Adipocyte (in vitro differentiated cells): ENCODE measurements at regions not wholly inside any gene's neighbourhood (a gene's known extent, or its start where the extent isn't known, plus 50 kb on each side); places are given as distances from the start of the nearest gene placed in this dataset.

ENCODE experiments used
- DNase-seq: peaks from one replicate; pipeline ENCODE4 v3.0.0-alpha.2; 2015; ENCODE audit warnings: low read depth
- H3K27me3 ChIP-seq: replicated peaks from 2 replicates; pipeline ENCODE4 v1.7.0; 2013; ENCODE audit warnings: mild to moderate bottlenecking, low read length, moderate library complexity; ENCODE audit not compliant: control insufficient read depth, insufficient read depth
- H3K36me3 ChIP-seq: 2 replicates; pipeline ENCODE4 v1.7.0; 2013; ENCODE audit warnings: low read length, mild to moderate bottlenecking, moderate library complexity; ENCODE audit not compliant: control insufficient read depth, insufficient read depth, severe bottlenecking
- H3K4me1 ChIP-seq: 2 replicates; pipeline ENCODE4 v1.7.0; 2013; ENCODE audit warnings: mild to moderate bottlenecking, low read length, moderate library complexity; ENCODE audit not compliant: control insufficient read depth, insufficient read depth
- H3K4me3 ChIP-seq: 2 replicates; pipeline ENCODE4 v1.7.0; 2013; ENCODE audit warnings: mild to moderate bottlenecking, low read length, moderate library complexity
- H3K9ac ChIP-seq: 2 replicates; pipeline ENCODE4 v1.7.0; 2013; ENCODE audit warnings: mild to moderate bottlenecking, low read length, moderate library complexity
- H3K9me3 ChIP-seq: 2 replicates; pipeline ENCODE4 v1.7.0; 2013; ENCODE audit warnings: mild to moderate bottlenecking, low read length, moderate library complexity; ENCODE audit not compliant: control insufficient read depth

DNA sequence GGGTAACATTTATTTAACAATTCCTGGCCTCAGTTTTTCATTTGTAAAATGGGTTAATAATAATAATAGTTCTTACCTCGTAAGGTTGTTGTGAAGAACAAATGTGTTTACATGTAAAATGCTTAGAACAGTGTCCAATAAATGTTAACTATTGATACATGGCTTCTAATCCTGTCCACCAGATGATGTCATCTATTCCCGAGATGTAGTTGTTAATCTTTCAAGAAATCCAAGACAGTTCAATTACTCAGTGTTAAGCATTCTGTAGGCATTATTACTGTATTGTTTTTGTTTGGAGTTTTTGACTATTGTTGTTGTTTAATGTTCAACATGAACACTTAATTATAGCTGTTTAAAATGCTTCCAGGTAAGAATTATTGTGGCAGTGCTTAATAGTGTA, 131.0 kb upstream of the FNDC3A start:
- Histone ChIP-seq H3K4me3 (no peak overlapping the region), H3K27me3 (no peaks in the 10 kb centered on the region), H3K36me3 (no peaks in the 10 kb centered on the region), H3K4me1 (peaks cover 11% of the 10 kb centered on the region), H3K9ac (no peak overlapping the region), H3K9me3 (no peaks in the 10 kb centered on the region)
- no peak for DNase-seq

DNA sequence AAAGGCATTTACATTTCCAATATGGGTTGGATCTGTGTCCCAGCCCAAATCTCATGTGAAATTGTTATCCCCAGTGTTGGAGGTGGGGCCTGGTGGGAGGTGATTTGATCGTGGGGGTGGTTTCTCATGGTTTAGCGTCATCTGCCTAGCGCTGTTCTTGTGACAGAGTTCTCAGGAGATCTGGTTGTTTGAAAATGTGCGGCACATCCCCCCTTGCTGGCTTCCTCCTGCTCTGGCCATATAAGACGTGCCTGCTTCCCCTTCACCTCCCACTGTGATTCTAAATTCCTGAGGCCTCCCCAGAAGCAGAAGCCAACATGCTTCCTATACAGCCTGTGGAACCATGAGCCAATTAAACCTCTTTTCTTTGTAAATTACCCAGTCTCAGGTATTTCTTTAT, 126.2 kb upstream of the FNDC3A start:
- Histone ChIP-seq H3K9me3 (no peaks in the 10 kb centered on the region), H3K4me3 (no peak overlapping the region), H3K27me3 (no peaks in the 10 kb centered on the region), H3K9ac (no peak overlapping the region), H3K36me3 (no peaks in the 10 kb centered on the region), H3K4me1 (no peaks in the 10 kb centered on the region)
- DNase-seq: no peak

DNA sequence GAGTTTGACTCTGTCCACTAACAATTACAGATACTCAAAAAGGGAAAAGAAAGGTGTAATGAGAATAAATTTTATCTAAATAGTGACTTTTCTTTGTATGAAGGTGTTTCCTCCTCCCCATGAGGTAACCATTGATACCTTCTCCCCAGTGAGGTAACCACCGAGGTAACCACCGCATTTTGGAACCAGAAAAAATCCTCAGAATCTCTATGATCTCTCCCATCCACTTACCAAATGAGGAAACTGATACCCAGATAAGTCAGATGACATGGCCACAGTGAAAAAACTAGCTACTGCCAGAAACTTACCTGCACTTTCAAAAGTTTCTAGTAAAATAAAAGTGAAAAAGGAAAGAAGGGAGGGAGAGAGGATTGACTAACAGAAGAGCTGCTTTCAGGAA, 124.0 kb upstream of the FNDC3A start:
- Histone ChIP-seq H3K4me1 (no peaks in the 10 kb centered on the region), H3K27me3 (no peaks in the 10 kb centered on the region), H3K4me3 (no peak overlapping the region), H3K9me3 (no peaks in the 10 kb centered on the region), H3K36me3 (no peaks in the 10 kb centered on the region), H3K9ac (no peak overlapping the region)
- no peak for DNase-seq

DNA sequence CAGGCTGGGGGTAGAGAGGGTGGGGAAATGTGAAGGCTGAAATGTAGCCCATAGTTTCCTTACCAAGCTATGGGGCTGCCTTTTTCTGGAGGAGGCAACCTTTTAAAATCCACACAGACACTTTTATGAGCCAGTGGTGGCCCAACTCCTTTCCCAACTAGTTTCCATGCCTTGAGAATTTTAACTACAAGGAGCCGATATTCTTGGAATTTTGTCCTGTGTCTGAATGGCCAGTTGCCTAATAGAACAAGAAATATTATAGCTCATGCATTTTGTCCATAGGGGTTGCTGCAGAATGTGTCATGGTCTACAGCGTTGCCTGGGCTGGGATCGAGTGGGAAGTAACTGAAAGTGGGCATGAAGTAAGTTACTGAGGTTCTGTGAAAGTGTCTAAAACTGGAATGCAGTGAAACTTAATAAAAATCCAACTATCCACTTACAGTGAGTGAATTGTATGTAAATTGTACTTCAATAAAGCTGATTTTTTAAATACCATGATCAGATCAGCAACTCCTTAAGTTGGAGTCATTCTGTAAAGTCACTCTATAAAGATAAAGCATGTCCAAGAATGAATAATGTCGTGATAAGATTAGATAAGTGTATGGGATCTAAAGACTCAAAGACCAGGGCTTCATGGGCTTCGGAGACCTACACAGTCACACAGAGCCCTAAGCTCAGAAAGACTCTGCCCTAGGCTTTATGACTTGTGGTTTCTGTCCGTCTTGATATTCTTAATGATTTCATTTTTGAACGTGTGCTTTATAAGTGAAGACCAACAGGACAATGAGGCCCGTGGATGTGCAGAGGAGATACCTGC, 122.6 kb upstream of the FNDC3A start:
- Histone ChIP-seq H3K36me3 (no peaks in the 10 kb centered on the region), H3K9ac (no peak overlapping the region), H3K9me3 (no peaks in the 10 kb centered on the region), H3K27me3 (no peaks in the 10 kb centered on the region), H3K4me1 (no peaks in the 10 kb centered on the region), H3K4me3 (no peak overlapping the region)
- no peak for DNase-seq

DNA sequence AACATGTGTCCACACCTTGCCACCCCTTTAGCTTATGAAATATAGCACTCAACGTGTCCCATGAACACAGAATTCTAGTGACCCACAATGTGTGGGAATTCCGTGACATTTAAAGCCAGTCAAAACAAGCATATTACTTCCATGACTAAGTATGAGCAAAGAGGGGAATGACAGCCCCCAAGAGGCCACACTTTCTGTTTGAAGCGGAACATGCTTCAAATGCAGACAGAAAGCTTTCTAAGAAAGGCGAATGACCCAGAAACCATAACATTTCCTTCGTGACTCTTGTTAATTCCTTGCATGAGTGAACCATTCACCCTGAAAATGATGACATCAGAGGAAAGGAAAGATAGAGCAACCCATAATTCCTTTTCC, 122.0 kb upstream of the FNDC3A start:
- H3K36me3 ChIP-seq: no peaks in the 10 kb centered on the region
- H3K27me3 ChIP-seq: no peaks in the 10 kb centered on the region
- H3K4me3 ChIP-seq: no peak overlapping the region
- no peaks in the 10 kb centered on the region for H3K9me3 ChIP-seq
- H3K9ac ChIP-seq: no peak overlapping the region
- no peaks in the 10 kb centered on the region for H3K4me1 ChIP-seq
- peak; percentile 41 for DNase-seq

DNA sequence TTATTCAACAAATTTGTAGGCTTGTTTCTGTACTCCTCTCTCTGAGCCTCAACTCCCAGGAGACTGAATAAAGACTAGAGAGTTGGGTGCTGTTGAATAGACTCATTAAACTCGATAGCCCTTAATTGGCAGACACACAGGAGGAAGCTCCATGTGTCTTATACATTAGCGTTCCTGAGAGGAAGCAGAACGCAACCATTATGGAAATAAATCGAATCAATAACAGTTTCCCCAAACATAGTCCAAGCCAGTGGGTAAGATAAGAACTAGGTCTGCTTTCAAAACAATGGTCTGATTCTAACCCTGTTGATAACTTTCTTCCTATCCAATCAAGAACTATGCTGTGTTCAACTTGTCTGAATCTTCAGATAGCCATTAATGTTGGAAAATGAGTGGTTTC, 118.1 kb upstream of the FNDC3A start:
- no peaks in the 10 kb centered on the region for H3K4me1 ChIP-seq
- no peaks in the 10 kb centered on the region for H3K27me3 ChIP-seq
- DNase-seq: no peak
- no peaks in the 10 kb centered on the region for H3K36me3 ChIP-seq
- no peaks in the 10 kb centered on the region for H3K9me3 ChIP-seq
- no peak overlapping the region for H3K4me3 ChIP-seq
- no peak overlapping the region for H3K9ac ChIP-seq

DNA sequence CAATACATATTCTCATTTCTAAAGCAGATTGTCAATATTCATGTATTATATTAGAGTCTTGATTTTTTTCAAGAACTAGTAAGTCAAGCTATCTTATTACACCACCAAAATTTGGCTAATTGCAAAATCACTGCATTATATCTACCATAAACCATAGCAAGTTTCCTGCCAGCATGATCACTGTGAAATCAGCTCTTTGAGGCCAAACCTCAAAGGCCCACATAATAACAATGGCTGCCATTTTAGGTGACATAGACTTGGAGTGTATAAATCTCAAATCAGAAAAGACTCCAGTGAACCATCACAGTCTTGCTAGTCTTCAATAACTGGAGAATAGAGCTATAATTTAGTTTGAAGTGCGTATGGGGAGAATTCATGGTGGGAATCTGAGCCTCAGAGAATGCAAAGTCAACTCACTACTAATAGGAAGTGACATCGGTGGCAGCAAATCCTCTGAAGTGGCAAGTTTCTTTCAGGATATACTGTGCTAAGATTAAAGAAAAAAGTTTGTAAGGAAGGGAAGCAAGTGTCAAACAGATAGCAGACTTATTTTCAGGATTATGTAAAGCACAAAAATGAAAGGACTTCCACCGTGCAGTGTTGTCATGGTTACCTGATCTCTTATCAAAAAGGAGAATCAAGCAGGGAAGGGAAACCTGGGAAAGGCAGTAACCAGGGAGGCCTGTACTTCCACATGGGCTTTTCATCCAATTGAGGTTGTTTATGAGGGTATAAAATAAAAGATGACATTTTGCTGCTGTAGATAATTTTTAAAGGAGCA, 117.4 kb upstream of the FNDC3A start:
- DNase-seq: no peak
- Histone ChIP-seq H3K4me3 (no peak overlapping the region), H3K9me3 (no peaks in the 10 kb centered on the region), H3K27me3 (no peaks in the 10 kb centered on the region), H3K9ac (no peak overlapping the region), H3K36me3 (no peaks in the 10 kb centered on the region), H3K4me1 (no peaks in the 10 kb centered on the region)

DNA sequence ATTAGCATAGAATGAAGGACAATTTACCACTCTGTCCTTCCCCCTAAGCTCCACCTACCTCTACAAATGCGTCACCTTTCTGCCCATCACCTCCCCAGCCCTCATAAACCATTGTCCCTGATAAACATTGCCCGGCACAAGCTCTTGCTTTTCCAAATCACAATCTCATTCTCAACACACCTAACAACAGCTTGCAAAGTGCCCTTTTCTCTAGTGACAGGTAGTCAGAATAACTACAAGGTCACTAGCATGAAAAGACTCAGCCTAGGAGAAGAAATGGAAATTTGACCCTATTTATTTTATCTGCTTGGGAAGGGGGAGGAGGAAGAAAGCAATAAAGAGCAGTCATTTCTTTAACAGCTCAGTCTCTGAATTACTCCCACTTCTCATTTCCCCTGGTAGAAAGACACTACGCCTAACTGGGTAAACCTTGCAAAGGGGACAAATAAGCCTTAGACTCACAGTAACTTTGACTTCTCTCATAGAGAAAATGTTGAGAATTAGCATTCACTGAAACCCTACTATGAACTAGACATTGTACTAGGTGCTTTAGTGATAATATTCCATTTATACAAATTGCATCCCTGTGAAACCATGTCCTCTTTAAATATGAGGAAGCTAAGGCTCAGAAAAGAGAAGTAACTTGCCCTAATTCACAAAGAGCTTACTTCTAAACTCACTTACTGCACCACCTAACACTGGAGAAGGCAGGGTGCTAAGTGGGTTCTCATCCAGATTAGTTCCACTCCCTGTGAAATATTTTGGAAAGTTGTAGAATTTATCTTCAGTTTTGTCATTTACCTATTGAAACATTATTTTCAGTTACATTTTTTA, 116.2 kb upstream of the FNDC3A start:
- Histone ChIP-seq H3K36me3 (no peaks in the 10 kb centered on the region), H3K4me1 (no peaks in the 10 kb centered on the region), H3K9me3 (no peaks in the 10 kb centered on the region), H3K9ac (no peak overlapping the region), H3K27me3 (no peaks in the 10 kb centered on the region), H3K4me3 (no peak overlapping the region)
- DNase-seq: no peak

DNA sequence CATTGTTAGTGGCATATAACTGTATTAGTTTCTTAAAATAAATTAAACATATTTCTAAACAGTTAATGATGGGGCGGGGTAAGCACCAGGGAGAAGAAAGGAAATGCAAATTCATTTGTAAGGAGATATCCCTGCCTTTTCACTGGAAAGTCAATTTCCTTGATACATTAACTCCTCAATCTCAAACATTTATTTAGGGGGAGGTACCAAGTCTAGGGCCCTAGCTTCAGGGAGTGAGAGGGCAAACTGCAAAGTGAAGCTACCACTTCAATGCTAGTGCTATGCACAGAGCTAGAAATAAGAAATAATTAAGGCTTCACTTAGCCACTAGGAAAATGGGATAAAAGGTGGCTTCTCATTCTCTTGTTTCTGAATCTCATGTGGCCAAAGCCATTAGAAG, 115.3 kb upstream of the FNDC3A start:
- Histone ChIP-seq H3K36me3 (no peaks in the 10 kb centered on the region), H3K9me3 (no peaks in the 10 kb centered on the region), H3K4me3 (no peak overlapping the region), H3K9ac (no peak overlapping the region), H3K27me3 (no peaks in the 10 kb centered on the region), H3K4me1 (no peaks in the 10 kb centered on the region)
- no peak for DNase-seq

DNA sequence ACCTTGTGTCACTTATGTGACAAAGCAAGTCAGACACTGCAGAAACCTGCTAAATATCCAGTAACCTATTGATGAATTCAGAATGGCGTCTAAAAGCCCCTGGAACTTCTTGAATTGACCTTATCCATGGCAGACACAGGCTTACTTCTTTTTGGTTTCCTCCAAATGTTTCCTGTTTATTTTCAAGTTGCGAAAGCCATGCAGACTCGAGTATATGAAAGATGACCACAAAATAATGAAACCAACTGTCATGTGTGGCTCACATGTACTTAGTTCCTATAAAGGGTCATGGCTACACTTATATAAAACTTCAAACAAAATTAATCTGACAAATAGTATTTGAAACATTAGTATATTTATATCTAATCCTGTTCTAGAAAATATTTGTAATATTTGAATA, 113.1 kb upstream of the FNDC3A start:
- no peaks in the 10 kb centered on the region for H3K9me3 ChIP-seq
- peak; percentile 19 for DNase-seq
- H3K4me3 ChIP-seq: no peak overlapping the region
- H3K27me3 ChIP-seq: no peaks in the 10 kb centered on the region
- H3K36me3 ChIP-seq: no peaks in the 10 kb centered on the region
- no peaks in the 10 kb centered on the region for H3K4me1 ChIP-seq
- H3K9ac ChIP-seq: no peak overlapping the region

DNA sequence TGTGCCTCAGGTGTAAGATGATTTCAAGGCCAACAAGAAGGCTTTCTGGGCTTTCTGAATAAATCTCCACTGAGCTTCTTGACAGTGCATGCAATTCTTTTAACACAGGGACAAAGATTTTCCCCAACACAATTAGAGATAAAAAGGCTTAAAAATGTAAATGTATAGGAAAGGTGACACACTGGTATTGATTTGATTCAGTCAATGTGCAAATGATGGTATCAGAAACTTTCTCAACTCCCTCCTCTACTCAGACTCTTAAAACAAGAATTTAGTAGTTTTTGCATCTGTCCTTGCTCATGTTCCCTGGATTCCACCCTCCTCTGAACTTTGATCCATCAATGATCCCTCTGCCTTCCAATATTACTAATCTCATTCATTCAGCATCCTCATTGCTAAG, 111.6 kb upstream of the FNDC3A start:
- Histone ChIP-seq H3K9ac (no peak overlapping the region), H3K4me1 (no peaks in the 10 kb centered on the region), H3K27me3 (no peaks in the 10 kb centered on the region), H3K4me3 (no peak overlapping the region), H3K36me3 (no peaks in the 10 kb centered on the region), H3K9me3 (no peaks in the 10 kb centered on the region)
- DNase-seq: no peak
